D721Med (cell line): ENCODE measurements at regions not wholly inside any gene's neighbourhood (a gene's known extent, or its start where the extent isn't known, plus 50 kb on each side); places are given as distances from the start of the nearest gene placed in this dataset.

Experiments
- DNase-seq: peaks from one replicate; pipeline ENCODE4 v3.0.0; 2011; ENCODE audit warnings: low spot score; ENCODE audit not compliant: insufficient read length
- FAIRE-seq: peaks from 2 replicates; lab custom pipeline; 2011; peaks lifted over from hg19 to GRCh38; lab: Jason Lieb, UNC
- CTCF ChIP-seq: IDR thresholded peaks from 2 replicates; pipeline ENCODE4 v1.5.1; 2012; ENCODE audit warnings: mild to moderate bottlenecking, control low read depth; ENCODE audit not compliant: insufficient read depth; ENCODE audit errors: missing control alignments

GRCh38 chr20:50421356-50422340 is 88.5 kb upstream of the PTPN1 start:
- FAIRE-seq (no peak), DNase-seq (no peak)
- TF ChIP-seq CTCF, result no peak

- no peak for DNase-seq
- TF ChIP-seq CTCF, result no peak
Observed at GRCh38 chr20:50423758-50424157, 86.4 kb upstream of the PTPN1 start.

GRCh38 chr20:50425076-50425475 is 85.1 kb upstream of the PTPN1 start:
- DNase-seq (no peak), FAIRE-seq (no peak)
- TF ChIP-seq CTCF, result no peak

More at GRCh38 chr20:50423758-50424157, 86.4 kb upstream of the PTPN1 start:
- no peak for FAIRE-seq

- DNase-seq, result no peak
- no peak for TF ChIP-seq CTCF
- FAIRE-seq, result no peak
Observed at GRCh38 chr20:50426866-50427718, 83.1 kb upstream of the PTPN1 start.

GRCh38 chr20:50427719-50428083 is 82.5 kb upstream of the PTPN1 start:
- no peak for FAIRE-seq

GRCh38 chr20:50428097-50428828 is 81.9 kb upstream of the PTPN1 start:
- FAIRE-seq, result no peak
- DNase-seq, result no peak
- TF ChIP-seq CTCF, result no peak

More at GRCh38 chr20:50427719-50428083, 82.5 kb upstream of the PTPN1 start:
- no peak for DNase-seq
- TF ChIP-seq CTCF, result no peak
